Fibroblast of peridontal ligament (primary cell): ENCODE measurements at regions not wholly inside any gene's neighbourhood (a gene's known extent, or its start where the extent isn't known, plus 50 kb on each side); places are given as distances from the start of the nearest gene placed in this dataset.
"Not testable (repeated sequence)": the region's sequence is repeated elsewhere in the genome, so short reads cannot be mapped to it uniquely, and the experiment has no call there.

Experiments used
- DNase-seq: peaks from one replicate; pipeline ENCODE4 v3.0.0-alpha.2; 2010; ENCODE audit errors: extremely low read depth

DNA sequence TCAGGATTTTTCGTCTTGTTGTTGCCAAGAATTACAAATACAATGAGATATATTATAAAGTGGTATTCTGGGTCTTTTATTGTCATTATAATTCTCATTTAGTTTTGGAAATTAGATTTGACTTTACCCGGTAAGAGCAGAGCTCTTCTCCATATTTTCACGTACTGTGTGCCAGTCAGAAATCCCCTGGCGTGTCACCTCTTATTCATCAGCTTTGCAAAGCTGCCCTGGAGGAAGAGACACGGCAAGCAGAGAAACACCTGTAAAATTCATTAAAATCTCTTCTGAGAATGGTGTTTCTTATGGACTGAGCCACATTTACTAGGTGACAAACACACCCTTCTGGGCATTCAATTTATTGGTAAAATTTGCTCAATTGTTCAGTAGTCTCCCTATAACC, 440.4 kb downstream of the HINT1 start:
- no peak for DNase-seq

- peak; percentile 75 for DNase-seq
Observed at GRCh38 chr5:130720355-130720754, 444.7 kb downstream of the HINT1 start.

DNA sequence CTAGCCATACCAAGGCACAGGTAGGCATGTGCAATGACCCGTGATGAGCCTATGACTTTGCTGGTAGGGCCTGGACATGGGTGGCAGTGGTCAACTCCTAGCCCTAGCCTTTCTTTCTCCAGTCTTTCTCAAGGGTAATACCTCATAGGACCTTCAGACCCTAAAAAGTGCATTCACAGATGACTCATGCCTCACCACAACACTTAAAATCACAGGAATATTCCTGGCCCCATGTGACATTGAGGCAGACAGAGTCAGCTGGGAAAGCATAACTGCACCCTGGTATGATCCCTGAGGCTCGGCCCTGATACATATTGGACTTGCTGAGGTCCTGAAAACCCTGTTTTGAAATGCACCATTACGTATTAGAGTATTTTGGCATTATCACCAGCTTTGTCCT, 449.5 kb downstream of the HINT1 start:
- peak; percentile 27 for DNase-seq

- DNase-seq: no peak
Observed at GRCh38 chr5:130714200-130714599, 450.9 kb downstream of the HINT1 start.

DNA sequence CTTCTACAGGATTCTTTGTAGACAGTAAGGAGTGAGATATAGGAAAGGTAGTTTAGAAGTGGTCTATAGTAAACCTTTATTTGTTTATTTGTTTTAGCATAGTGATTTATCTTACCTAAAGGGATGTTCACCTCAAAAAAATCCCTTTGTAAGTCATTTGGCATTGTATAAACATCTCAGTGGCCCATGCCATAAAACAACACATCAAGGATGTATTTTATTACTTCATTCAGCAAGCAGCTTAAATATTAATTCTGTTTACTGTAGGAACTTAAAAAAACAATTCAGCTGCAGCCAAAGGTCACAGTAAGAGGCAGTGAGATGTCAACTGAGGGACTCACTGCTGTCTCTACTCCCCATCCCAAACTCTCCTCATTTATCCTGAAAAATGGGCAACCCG, 452.7 kb downstream of the HINT1 start:
- no peak for DNase-seq

DNA sequence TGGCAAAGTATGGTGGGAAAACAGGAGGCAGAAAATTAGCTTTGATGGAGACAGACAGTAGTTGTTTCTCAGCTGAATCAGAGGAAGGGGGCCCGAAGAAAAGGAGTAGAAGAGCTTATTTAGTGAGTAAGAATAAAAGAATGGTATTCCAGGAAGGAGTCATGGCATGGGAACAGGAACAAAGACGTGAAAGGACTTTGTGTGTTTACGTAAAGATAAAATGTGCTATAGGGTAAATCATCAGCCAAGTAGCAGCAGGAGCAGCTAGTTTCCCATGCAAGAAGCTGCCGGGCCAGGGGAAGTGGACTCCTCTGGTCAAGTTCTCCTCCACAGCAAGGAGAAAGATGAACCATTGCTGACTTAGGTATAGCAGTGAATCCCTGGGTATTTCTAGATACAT, 454.5 kb downstream of the HINT1 start:
- DNase-seq: peak; percentile 48

DNA sequence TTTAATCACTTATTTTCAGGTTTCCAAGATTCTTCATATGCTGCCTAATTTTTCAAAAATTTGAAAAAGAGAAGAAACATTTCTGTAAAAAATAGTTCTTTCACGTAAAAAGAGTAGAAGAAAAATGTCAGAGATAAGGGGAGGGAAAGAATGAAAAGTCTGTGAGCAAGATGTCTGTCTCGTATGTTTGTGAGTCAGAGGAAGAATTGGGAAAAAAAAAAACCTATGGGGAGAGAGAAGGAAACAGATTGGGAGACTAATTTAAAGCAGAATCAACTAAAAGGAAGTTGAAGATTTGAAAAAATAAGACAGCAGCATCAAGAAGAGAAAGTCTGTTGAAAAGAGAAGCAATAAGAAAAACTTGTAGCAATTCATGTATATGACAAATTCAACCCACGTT, 456.3 kb downstream of the HINT1 start:
- peak; percentile 14 for DNase-seq

DNA sequence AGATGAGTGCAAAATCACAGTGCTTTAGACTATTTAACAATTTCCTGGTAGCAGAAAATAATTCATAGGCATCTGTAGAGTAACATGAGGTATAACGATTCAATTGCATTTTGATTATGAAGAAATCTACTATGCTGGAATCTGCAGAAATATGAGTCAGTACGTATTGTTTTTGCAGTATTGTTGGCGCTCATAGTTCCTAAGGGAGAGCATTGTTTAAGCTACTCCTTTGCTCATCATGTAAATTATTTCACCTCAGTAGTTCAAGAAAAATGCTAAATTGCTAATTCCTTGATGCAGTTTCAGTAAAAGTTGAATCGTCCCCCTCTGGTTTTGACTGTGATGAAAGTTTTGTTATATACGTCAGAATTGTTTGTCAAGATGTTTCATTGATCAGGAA, 458.4 kb downstream of the HINT1 start:
- DNase-seq: peak; percentile 32

- no peak for DNase-seq
Observed at GRCh38 chr5:130705368-130705767, 459.7 kb downstream of the HINT1 start.

- DNase-seq: no peak
Observed at GRCh38 chr5:130693509-130693908, 471.5 kb downstream of the HINT1 start.

GRCh38 chr5:130692770-130693169, 472.3 kb downstream of the HINT1 start:
- DNase-seq: peak; percentile 60

- no peak for DNase-seq
Observed at GRCh38 chr5:130689831-130690230, 475.2 kb downstream of the HINT1 start.

DNA sequence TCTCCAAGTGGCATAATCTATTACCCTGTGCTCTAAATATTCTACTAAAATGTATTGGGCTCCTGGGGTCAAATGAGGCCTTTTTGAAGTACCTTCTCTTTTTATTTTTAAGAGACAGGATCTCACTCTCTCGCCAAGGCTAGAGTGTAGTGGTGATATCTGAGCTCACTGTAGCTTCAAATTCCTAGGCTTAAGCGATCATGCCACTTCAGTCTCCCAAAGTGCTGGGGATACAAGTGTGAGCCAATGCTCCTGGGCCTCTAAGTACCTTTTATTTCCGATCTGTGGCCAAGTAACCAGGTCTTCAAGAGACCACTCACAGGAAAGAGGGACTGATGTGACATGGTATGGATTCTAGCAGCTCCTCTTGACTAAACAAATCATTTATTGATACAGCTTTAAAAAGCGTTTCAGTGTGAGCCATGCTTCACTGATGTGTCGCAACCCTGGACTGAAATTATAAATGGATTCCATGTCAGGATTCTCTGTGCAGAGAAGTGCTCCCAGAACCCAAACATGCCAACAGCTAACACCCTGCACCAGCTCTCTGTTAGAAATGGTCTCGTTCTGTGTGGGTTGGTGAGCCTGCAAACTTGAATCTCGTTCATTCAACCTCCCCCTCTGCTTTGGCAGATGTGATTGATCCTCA, 477.8 kb downstream of the HINT1 start:
- DNase-seq: no peak

DNA sequence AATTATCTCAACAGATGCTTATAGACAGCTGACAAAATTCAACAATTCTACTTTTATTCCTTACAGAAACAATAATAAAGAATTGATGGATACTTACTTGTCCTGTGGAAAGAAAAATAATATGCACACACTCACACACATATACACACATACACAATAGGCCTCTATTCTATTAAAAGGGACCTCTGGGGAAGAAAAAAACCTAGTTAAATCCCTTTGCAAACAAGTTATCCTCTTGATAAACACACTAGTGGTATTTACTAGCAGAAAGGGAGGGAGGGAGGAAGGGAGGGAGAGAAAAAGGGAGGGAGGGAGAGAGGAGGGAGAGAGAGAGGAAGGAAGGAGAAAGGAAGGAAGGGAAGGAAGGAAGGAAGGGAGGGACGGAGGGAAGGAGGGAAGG, 486.4 kb downstream of the HINT1 start:
- no peak for DNase-seq

DNA sequence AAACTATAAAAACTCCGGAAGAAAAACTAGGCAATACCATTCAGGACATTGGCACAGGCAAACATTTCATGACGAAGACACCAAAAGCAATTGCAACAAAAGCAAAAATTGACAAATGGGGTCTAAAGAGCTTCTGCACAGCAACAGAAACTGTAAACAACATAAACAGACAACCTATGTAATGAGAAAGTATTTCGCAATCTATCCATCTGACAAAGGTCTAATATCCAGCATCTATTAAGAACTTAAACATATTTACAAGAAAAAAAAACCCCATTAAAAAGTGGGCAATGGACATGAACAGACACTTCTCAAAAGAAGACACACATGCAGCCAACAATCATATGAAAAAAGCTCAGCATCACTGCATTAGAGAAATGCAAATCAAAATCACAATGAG, 498.6 kb downstream of the HINT1 start:
- no peak for DNase-seq

DNA sequence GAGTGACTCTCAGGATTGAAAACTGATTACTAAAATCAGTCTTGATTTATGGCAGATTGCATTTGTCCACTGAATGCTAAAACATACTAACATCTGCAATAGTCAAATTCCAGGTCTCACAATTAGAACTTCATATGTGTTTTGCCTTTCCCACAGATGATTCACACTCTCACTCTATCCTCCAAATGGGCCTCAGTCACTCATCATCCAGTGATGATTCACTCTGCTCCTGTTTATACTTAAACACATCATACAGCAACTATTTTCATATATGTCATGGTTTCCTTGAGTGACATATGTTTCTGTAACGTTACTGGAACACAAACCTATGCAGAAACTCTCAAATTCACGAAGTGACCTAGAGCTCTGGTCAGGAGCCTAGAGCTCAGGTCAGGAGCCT, 512.9 kb downstream of the HINT1 start:
- DNase-seq: peak; percentile 89

GRCh38 chr5:130651440-130651839, 513.6 kb downstream of the HINT1 start:
- no peak for DNase-seq

DNA sequence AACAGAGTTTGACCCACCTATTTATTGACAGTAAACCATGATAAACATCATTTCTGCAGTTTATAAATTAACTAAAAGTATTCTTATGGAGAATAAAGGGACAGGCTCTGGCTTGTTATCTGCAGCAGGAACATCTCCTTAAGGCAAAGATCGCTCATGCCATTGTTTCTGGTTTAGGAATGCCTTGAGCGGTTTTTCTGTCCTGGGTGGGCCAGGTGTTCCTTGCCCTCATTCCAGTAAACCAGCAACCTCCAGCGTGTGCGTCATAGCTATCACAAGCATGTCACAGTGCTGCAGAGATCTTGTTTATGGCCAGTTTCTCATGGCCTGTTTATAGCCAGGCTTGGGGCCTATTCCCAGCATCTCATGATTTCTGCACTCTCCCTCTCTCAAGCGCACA, 521.7 kb downstream of the HINT1 start:
- DNase-seq: no peak

DNA sequence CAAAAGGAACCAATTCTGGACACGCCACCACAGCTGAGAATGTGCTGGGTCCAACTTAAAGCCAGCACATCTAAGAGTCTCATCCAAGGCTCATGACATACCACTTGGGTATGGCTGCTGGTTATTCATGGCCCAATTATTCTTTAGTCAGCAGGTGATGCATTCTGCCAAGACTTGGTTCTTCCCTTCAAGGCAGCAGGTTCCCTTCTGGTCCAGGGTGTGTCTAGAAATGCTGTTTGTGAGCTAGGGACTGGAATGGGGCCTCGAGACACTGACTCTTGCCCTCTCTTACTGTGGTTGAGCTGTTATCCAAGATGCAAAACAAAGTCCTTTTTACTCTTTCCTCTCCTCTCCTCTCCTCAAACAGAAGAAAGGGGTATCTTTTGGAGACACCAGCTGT, 522.6 kb downstream of the HINT1 start:
- DNase-seq: no peak

- DNase-seq: no peak
Observed at GRCh38 chr5:130627145-130627544, 537.9 kb downstream of the HINT1 start.

DNA sequence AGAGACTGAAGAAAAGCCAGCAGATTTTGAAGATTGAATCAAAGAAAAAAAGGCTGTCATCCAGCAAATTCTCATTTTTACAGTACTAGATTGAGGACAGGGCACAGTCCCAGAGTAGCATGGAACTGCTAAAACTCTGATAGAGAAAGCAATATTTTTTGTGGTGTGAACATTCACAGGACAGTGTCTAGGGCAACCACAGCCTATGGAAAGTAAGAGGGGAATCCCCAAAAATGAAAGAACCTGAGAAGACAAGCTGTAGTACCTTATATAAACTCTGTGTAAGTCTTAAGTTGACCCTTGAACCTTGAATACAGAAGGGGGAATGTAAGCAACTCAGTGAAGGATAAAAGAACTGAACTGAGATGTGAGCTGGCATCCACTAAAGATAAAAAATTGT, 540.3 kb downstream of the HINT1 start:
- DNase-seq: no peak

- DNase-seq: peak; percentile 2
Observed at GRCh38 chr5:130616161-130616560, 548.9 kb downstream of the HINT1 start.

DNA sequence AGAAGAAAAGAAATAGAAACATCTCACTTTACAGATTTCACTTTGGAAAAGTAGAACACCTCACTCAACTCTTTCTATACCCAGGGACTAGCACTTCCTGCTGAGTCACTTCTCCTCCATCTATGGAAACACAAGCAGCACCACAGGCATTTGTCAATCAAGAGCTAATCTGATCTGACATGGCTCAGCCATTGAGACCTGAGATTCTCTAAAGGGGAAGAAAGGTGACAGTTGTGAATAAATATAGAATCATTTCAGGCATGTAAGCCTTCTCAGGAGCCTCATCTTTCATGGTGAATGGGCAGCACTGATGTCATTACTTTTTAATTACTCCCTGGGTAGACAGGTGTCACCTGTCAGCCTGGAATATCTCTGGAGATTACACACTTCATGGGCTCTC, 559.8 kb downstream of the HINT1 start:
- no peak for DNase-seq

DNA sequence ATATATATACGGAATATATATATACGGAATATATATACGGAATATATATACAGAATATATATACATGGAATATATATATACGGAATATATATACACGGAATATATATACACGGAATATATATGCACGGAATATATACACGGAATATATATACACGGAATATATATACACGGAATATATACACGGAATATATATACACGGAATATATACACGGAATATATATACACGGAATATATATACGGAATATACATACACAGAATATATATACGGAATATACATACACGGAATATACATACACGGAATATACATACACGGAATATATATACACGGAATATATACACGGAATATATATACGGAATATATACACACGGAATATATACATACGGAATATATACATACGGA, 568.4 kb downstream of the HINT1 start:
- not testable (repeated sequence) for DNase-seq
